ENCODE measurements at regions not wholly inside any gene's neighbourhood (a gene's known extent, or its start where the extent isn't known, plus 50 kb on each side); places are given as distances from the start of the nearest gene placed in this dataset.

DNA sequence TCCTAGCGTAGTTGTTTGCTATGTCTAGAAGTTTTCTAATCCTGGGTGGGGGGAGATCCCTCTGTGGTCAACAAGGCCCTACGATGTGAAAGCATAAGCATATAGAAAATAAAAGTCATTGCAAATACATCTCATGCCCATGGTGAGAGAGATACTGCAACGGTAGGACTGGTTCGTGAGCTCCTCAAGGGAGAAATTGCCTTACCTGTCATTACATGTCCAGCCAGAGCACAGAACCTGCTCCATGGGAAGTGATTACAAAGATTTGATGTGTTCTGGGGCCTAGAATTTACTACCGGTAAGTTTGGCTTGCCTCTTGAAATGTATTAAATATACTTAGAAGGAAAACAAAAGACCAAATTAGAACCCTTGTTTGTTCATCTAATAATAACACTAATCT, 60.9 kb upstream of the FAM47B start:
- H3K4me3 ChIP-seq (ENCODE audit: low read length): no peak overlapping the region
- no peak overlapping the region for H4K8ac ChIP-seq (ENCODE audit: low read depth, low read length)
- H3K4ac ChIP-seq (ENCODE audit: low read depth, low read length): no peak overlapping the region
- no peak overlapping the region for H3K9ac ChIP-seq (ENCODE audit: low read length)
- no peak overlapping the region for H3K23ac ChIP-seq (ENCODE audit: low read length)
- H2BK120ac ChIP-seq (ENCODE audit: low read depth, low read length): no peak overlapping the region
- H3K79me1 ChIP-seq (ENCODE audit: low read length): no peaks in the 10 kb centered on the region
- H2BK15ac ChIP-seq (replicated peaks; ENCODE audit: low read depth): no peak overlapping the region
- no peak overlapping the region for H3K56ac ChIP-seq (ENCODE audit: low read length)
- no peak overlapping the region for H3K18ac ChIP-seq (ENCODE audit: low read length)
- H3K27ac ChIP-seq (ENCODE audit: low read depth, low read length): no peak overlapping the region
- H3K79me2 ChIP-seq (ENCODE audit: control insufficient read depth, insufficient read depth, low read length): no peaks in the 10 kb centered on the region
- H3K4me1 ChIP-seq (ENCODE audit: control insufficient read depth, low read depth, low read length): no peaks in the 10 kb centered on the region
- H3K27me3 ChIP-seq (ENCODE audit: insufficient read depth, low read length, poor library complexity): no peaks in the 10 kb centered on the region
- no peak overlapping the region for H2BK5ac ChIP-seq (ENCODE audit: low read length)
- H3K36me3 ChIP-seq (ENCODE audit: control insufficient read depth, insufficient read depth, low read length): no peaks in the 10 kb centered on the region
- no peak for DNase-seq
- no CpG with 5 or more reads among the region's 5 CpGs for WGBS (ENCODE audit: extremely low coverage, insufficient coverage, low lambda C conversion rate)
- no peak overlapping the region for H4K5ac ChIP-seq (ENCODE audit: low read length)
- no peak overlapping the region for H2AK5ac ChIP-seq (ENCODE audit: low read length)
- H3K4me2 ChIP-seq (ENCODE audit: low read length): no peak overlapping the region

DNA sequence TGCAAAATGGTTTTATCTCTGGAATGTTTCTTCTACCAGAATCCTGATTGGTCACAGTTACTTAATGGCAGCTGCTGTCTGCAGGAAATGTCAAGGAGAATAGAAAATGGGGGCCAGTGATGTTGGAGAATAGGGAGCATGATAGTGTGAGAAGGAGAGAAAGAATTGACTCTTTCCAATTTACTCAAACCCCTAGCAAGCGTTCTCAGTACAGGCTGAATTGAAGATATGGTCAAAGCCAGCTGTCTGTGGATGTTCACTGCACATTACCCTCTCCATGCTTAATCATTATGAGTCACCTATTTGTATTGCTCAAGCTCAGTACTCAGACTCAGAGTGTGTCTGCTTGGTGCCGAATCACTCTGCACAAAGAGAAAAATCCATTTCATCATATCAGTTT, 57.8 kb upstream of the FAM47B start:
- H2AK5ac ChIP-seq (ENCODE audit: low read length): no peak overlapping the region
- WGBS (ENCODE audit: extremely low coverage, insufficient coverage, low lambda C conversion rate): no CpG with 5 or more reads among the region's 2 CpGs

DNA sequence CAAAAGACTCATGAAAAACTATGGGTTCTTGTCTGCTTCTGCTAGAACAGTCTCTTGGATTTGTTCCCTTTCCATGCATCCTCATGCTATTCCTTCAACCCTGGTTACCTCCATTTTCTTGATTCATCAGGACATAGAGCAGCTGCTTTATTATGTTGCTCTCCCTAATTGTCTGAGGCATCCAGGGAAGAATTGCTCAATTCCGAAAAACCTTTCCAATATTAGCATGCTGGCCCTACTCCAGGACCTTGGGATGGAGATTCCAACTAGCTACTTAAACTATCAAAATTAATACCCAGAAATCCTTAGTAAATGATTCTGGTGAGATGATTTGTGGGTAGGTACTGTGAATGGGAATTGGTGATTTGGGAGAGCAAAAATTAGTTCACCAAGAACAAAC, 56.6 kb upstream of the FAM47B start:
- no peak overlapping the region for H3K18ac ChIP-seq (ENCODE audit: low read length)
- H3K4me1 ChIP-seq (ENCODE audit: control insufficient read depth, low read depth, low read length): no peaks in the 10 kb centered on the region
- H3K4ac ChIP-seq (ENCODE audit: low read depth, low read length): no peak overlapping the region
- H4K5ac ChIP-seq (ENCODE audit: low read length): no peak overlapping the region
- WGBS (ENCODE audit: extremely low coverage, insufficient coverage, low lambda C conversion rate): no CpG with 5 or more reads among the region's 1 CpG
- H4K8ac ChIP-seq (ENCODE audit: low read depth, low read length): no peak overlapping the region
- no peak overlapping the region for H3K23ac ChIP-seq (ENCODE audit: low read length)
- H3K36me3 ChIP-seq (ENCODE audit: control insufficient read depth, insufficient read depth, low read length): no peaks in the 10 kb centered on the region
- H3K79me1 ChIP-seq (ENCODE audit: low read length): no peaks in the 10 kb centered on the region
- no peak for DNase-seq
- no peak overlapping the region for H3K4me3 ChIP-seq (ENCODE audit: low read length)
- no peak overlapping the region for H2AK5ac ChIP-seq (ENCODE audit: low read length)
- no peaks in the 10 kb centered on the region for H3K27me3 ChIP-seq (ENCODE audit: insufficient read depth, low read length, poor library complexity)
- no peak overlapping the region for H3K56ac ChIP-seq (ENCODE audit: low read length)
- H3K27ac ChIP-seq (ENCODE audit: low read depth, low read length): no peak overlapping the region
- H3K4me2 ChIP-seq (ENCODE audit: low read length): no peak overlapping the region
- H2BK15ac ChIP-seq (replicated peaks; ENCODE audit: low read depth): no peak overlapping the region
- H2BK120ac ChIP-seq (ENCODE audit: low read depth, low read length): no peak overlapping the region
- H3K9ac ChIP-seq (ENCODE audit: low read length): no peak overlapping the region
- H3K79me2 ChIP-seq (ENCODE audit: control insufficient read depth, insufficient read depth, low read length): no peaks in the 10 kb centered on the region
- H2BK5ac ChIP-seq (ENCODE audit: low read length): no peak overlapping the region

More for the DNA sequence above, 57.8 kb upstream of the FAM47B start:
- no peak overlapping the region for H2BK15ac ChIP-seq (replicated peaks; ENCODE audit: low read depth)
- H4K8ac ChIP-seq (ENCODE audit: low read depth, low read length): no peak overlapping the region
- H3K27me3 ChIP-seq (ENCODE audit: insufficient read depth, low read length, poor library complexity): no peaks in the 10 kb centered on the region
- H3K4me2 ChIP-seq (ENCODE audit: low read length): no peak overlapping the region
- DNase-seq: no peak
- H4K5ac ChIP-seq (ENCODE audit: low read length): no peak overlapping the region
- H3K4me1 ChIP-seq (ENCODE audit: control insufficient read depth, low read depth, low read length): no peaks in the 10 kb centered on the region
- no peak overlapping the region for H3K4me3 ChIP-seq (ENCODE audit: low read length)
- H3K79me2 ChIP-seq (ENCODE audit: control insufficient read depth, insufficient read depth, low read length): no peaks in the 10 kb centered on the region
- H3K36me3 ChIP-seq (ENCODE audit: control insufficient read depth, insufficient read depth, low read length): no peaks in the 10 kb centered on the region
- H3K18ac ChIP-seq (ENCODE audit: low read length): no peak overlapping the region
- H3K23ac ChIP-seq (ENCODE audit: low read length): no peak overlapping the region
- H3K79me1 ChIP-seq (ENCODE audit: low read length): no peaks in the 10 kb centered on the region
- H3K56ac ChIP-seq (ENCODE audit: low read length): no peak overlapping the region
- no peak overlapping the region for H3K9ac ChIP-seq (ENCODE audit: low read length)
- H2BK5ac ChIP-seq (ENCODE audit: low read length): no peak overlapping the region
- H3K4ac ChIP-seq (ENCODE audit: low read depth, low read length): no peak overlapping the region
- H2BK120ac ChIP-seq (ENCODE audit: low read depth, low read length): no peak overlapping the region
- no peak overlapping the region for H3K27ac ChIP-seq (ENCODE audit: low read depth, low read length)

GRCh38 chrX:34891391-34891790, 51.2 kb upstream of the FAM47B start:
- H3K4me1 ChIP-seq (ENCODE audit: control insufficient read depth, low read depth, low read length): no peaks in the 10 kb centered on the region
- no peak overlapping the region for H4K8ac ChIP-seq (ENCODE audit: low read depth, low read length)
- no peaks in the 10 kb centered on the region for H3K27me3 ChIP-seq (ENCODE audit: insufficient read depth, low read length, poor library complexity)
- H3K4me2 ChIP-seq (ENCODE audit: low read length): no peak overlapping the region
- no peak overlapping the region for H3K4ac ChIP-seq (ENCODE audit: low read depth, low read length)
- H3K18ac ChIP-seq (ENCODE audit: low read length): no peak overlapping the region
- no peak overlapping the region for H3K9ac ChIP-seq (ENCODE audit: low read length)
- no peak overlapping the region for H2BK5ac ChIP-seq (ENCODE audit: low read length)
- no peaks in the 10 kb centered on the region for H3K36me3 ChIP-seq (ENCODE audit: control insufficient read depth, insufficient read depth, low read length)
- no peak overlapping the region for H2BK120ac ChIP-seq (ENCODE audit: low read depth, low read length)
- no peak for DNase-seq
- no peak overlapping the region for H2AK5ac ChIP-seq (ENCODE audit: low read length)
- H3K79me1 ChIP-seq (ENCODE audit: low read length): no peaks in the 10 kb centered on the region
- no peak overlapping the region for H3K27ac ChIP-seq (ENCODE audit: low read depth, low read length)
- H2BK15ac ChIP-seq (replicated peaks; ENCODE audit: low read depth): no peak overlapping the region
- H3K56ac ChIP-seq (ENCODE audit: low read length): no peak overlapping the region
- H3K23ac ChIP-seq (ENCODE audit: low read length): no peak overlapping the region
- H3K79me2 ChIP-seq (ENCODE audit: control insufficient read depth, insufficient read depth, low read length): no peaks in the 10 kb centered on the region
- no peak overlapping the region for H3K4me3 ChIP-seq (ENCODE audit: low read length)
- no CpG with 5 or more reads among the region's 3 CpGs for WGBS (ENCODE audit: extremely low coverage, insufficient coverage, low lambda C conversion rate)
- no peak overlapping the region for H4K5ac ChIP-seq (ENCODE audit: low read length)
